ENCODE measurements at regions not wholly inside any gene's neighbourhood (a gene's known extent, or its start where the extent isn't known, plus 50 kb on each side); places are given as distances from the start of the nearest gene placed in this dataset.

DNA sequence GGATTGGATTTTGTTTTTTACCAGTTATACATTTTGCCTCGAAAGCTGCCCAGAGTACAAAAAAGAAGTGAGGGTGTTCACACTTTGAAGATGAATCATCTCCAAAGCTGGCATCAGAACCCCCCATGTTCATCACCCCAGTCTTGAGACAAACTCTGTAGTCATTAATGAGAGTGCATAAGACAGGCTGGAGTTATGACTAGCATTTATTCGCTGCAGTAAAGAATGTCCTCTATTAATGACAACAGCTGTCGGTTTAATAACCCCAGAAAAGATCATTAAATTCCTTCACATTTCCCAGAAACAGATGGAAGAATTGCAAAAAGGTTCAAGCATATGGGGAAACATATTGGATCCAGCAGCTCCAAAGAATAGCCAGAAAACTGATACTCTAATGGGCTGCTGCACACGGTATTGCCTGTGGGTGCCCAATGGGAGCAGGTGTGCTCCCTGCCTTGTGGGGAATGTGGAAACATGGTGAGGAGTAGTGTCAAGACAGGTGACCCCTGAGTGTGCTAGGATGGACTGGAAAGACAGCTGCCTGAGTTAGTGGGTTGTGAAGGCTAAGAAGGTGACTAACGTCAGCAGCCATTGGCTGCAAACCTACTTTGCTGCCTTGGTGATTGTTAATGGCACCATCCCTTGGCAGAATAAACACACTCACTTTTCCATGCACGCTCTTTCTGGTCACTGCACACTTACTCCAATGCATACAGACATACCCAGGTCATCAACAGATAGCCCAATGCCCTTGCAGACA lies 81.9 kb downstream of the AIPL1 start:
- TF ChIP-seq, protein P1, sequence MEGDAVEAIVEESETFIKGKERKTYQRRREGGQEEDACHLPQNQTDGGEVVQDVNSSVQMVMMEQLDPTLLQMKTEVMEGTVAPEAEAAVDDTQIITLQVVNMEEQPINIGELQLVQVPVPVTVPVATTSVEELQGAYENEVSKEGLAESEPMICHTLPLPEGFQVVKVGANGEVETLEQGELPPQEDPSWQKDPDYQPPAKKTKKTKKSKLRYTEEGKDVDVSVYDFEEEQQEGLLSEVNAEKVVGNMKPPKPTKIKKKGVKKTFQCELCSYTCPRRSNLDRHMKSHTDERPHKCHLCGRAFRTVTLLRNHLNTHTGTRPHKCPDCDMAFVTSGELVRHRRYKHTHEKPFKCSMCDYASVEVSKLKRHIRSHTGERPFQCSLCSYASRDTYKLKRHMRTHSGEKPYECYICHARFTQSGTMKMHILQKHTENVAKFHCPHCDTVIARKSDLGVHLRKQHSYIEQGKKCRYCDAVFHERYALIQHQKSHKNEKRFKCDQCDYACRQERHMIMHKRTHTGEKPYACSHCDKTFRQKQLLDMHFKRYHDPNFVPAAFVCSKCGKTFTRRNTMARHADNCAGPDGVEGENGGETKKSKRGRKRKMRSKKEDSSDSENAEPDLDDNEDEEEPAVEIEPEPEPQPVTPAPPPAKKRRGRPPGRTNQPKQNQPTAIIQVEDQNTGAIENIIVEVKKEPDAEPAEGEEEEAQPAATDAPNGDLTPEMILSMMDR (conservative IDR thresholded peaks at IDR 0.05; ENCODE audit: low read length), result no peak
- no peak for TF ChIP-seq EZH2phosphoT487 (IDR thresholded peaks at IDR 0.05; ENCODE audit: borderline replicate concordance)
- Histone ChIP-seq H3K4me2 (ENCODE audit: low read depth, low read length, poor library complexity, severe bottlenecking) (no peak overlapping the region), H4K20me1 (ENCODE audit: insufficient read depth, low read length, poor library complexity, severe bottlenecking) (no peaks in the 10 kb centered on the region), H3K9me2 (replicated peaks; ENCODE audit: low read depth, low read length) (no peaks in the 10 kb centered on the region), H3K36me3 (ENCODE audit: insufficient read depth, low read length) (no peaks in the 10 kb centered on the region), H2AFZ (ENCODE audit: low read length) (no peak overlapping the region), H3K4me1 (ENCODE audit: insufficient read depth, low read length, poor library complexity, severe bottlenecking) (no peaks in the 10 kb centered on the region), H3K4me3 (ENCODE audit: low read length, poor library complexity, severe bottlenecking) (no peak overlapping the region), H3F3A (ENCODE audit: low read depth) (no peaks in the 10 kb centered on the region), H3K27me3 (ENCODE audit: insufficient read depth, low read length, poor library complexity, severe bottlenecking) (no peaks in the 10 kb centered on the region), H3K9ac (ENCODE audit: low read depth, low read length, poor library complexity, severe bottlenecking) (no peak overlapping the region), H3K79me2 (ENCODE audit: insufficient read depth, low read length) (no peaks in the 10 kb centered on the region), H3K9me3 (ENCODE audit: insufficient read depth, low read depth, low read length) (no peaks in the 10 kb centered on the region; the same call in 1 of the 2 replicates)

DNA sequence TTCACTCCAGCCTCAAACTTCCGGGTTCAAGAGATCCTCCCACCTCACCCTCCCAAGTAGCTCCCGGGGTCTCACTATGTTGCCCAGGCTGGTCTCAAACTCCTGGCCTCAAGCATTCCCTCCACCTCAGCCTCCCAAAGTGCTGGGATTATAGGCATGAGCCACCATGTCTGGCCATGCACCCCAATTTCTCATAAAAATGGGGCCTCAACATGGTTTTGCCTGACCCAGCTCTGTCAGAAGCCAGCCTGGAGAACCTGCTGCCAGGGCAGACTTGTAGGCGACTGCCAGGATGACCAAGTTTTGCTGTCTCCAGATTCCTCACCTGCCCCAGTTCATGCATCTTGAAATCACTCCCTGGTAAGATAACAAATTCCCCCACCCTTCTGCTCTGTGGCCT lies 82.9 kb downstream of the AIPL1 start:
- no peak overlapping the region for H3K4me2 ChIP-seq (ENCODE audit: low read depth, low read length, poor library complexity, severe bottlenecking)
- no peak overlapping the region for H3K4me3 ChIP-seq (ENCODE audit: low read length, poor library complexity, severe bottlenecking)
- no peak overlapping the region for H2AFZ ChIP-seq (ENCODE audit: low read length)
- TF ChIP-seq, protein P1 (conservative IDR thresholded peaks at IDR 0.05; ENCODE audit: low read length), result no peak
- no peak for TF ChIP-seq EZH2phosphoT487 (IDR thresholded peaks at IDR 0.05; ENCODE audit: borderline replicate concordance)
- H3K27me3 ChIP-seq (ENCODE audit: insufficient read depth, low read length, poor library complexity, severe bottlenecking), result no peaks in the 10 kb centered on the region
- no peaks in the 10 kb centered on the region for H4K20me1 ChIP-seq (ENCODE audit: insufficient read depth, low read length, poor library complexity, severe bottlenecking)
- no peaks in the 10 kb centered on the region for H3K9me2 ChIP-seq (replicated peaks; ENCODE audit: low read depth, low read length)
- no peaks in the 10 kb centered on the region for H3F3A ChIP-seq (ENCODE audit: low read depth)
- no peaks in the 10 kb centered on the region for H3K4me1 ChIP-seq (ENCODE audit: insufficient read depth, low read length, poor library complexity, severe bottlenecking)
- H3K9me3 ChIP-seq (ENCODE audit: insufficient read depth, low read depth, low read length), result no peaks in the 10 kb centered on the region; the same call in 1 of the 2 replicates
- no peaks in the 10 kb centered on the region for H3K36me3 ChIP-seq (ENCODE audit: insufficient read depth, low read length)
- no peak overlapping the region for H3K9ac ChIP-seq (ENCODE audit: low read depth, low read length, poor library complexity, severe bottlenecking)
- no peaks in the 10 kb centered on the region for H3K79me2 ChIP-seq (ENCODE audit: insufficient read depth, low read length)

DNA sequence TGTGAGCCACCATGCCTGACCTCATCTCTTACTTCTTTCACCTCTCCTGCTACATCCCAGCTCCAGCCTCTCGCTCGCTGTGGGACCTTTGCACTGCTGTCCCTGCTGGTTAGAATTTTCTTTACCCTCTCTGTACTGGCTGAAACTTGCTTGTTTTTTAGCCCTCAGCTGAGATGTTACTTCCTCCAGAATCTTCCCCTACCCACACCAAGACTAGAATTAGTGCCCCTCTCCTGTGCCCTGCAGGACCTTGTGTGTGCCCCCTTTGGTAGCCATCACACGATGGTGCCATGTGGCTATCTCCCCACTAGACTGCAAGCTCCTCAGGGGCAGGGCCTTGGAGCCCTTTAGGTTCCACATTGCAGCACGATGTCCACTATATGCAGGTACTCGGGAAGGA lies 84.1 kb downstream of the AIPL1 start:
- Histone ChIP-seq H3F3A (ENCODE audit: low read depth) (no peaks in the 10 kb centered on the region), H3K9me2 (replicated peaks; ENCODE audit: low read depth, low read length) (no peaks in the 10 kb centered on the region), H4K20me1 (ENCODE audit: insufficient read depth, low read length, poor library complexity, severe bottlenecking) (no peaks in the 10 kb centered on the region), H2AFZ (ENCODE audit: low read length) (no peak overlapping the region), H3K27me3 (ENCODE audit: insufficient read depth, low read length, poor library complexity, severe bottlenecking) (no peaks in the 10 kb centered on the region), H3K79me2 (ENCODE audit: insufficient read depth, low read length) (no peaks in the 10 kb centered on the region), H3K36me3 (ENCODE audit: insufficient read depth, low read length) (no peaks in the 10 kb centered on the region), H3K4me1 (ENCODE audit: insufficient read depth, low read length, poor library complexity, severe bottlenecking) (no peaks in the 10 kb centered on the region), H3K9me3 (ENCODE audit: insufficient read depth, low read depth, low read length) (no peaks in the 10 kb centered on the region; the same call in 1 of the 2 replicates), H3K9ac (ENCODE audit: low read depth, low read length, poor library complexity, severe bottlenecking) (no peak overlapping the region), H3K4me3 (ENCODE audit: low read length, poor library complexity, severe bottlenecking) (no peak overlapping the region), H3K4me2 (ENCODE audit: low read depth, low read length, poor library complexity, severe bottlenecking) (no peak overlapping the region)
- no peak for TF ChIP-seq EZH2phosphoT487 (IDR thresholded peaks at IDR 0.05; ENCODE audit: borderline replicate concordance)
- TF ChIP-seq, protein P1 (conservative IDR thresholded peaks at IDR 0.05; ENCODE audit: low read length), result no peak
